CD4-positive, alpha-beta T cell (primary cell): ENCODE measurements at regions not wholly inside any gene's neighbourhood (a gene's known extent, or its start where the extent isn't known, plus 50 kb on each side); places are given as distances from the start of the nearest gene placed in this dataset.

ENCODE experiments used
- ATAC-seq: fragments of 200-7000 bp; cut with Tn5 transposase; one replicate; pipeline ENCODE4 v1.10.0; 2022; ENCODE audit warnings: mild to moderate bottlenecking; ENCODE audit not compliant: poor library complexity
- CTCF ChIA-PET: fragments of 350-600 bp; sonication (Branson Sonifier 250); formaldehyde crosslinking; loops from one replicate; lab custom pipeline; 2021; ENCODE audit warnings: antibody characterized with exemption, inconsistent platforms; lab: Charles Lee
- POLR2A ChIA-PET: fragments of 350-600 bp; sonication (Branson Sonifier 250); formaldehyde crosslinking; loops from one replicate; lab custom pipeline; 2021; ENCODE audit warnings: antibody characterized with exemption, inconsistent platforms; lab: Charles Lee
- DNase-seq, 14 experiments: peaks; one replicate each; pipeline ENCODE4 v3.0.0-alpha.2; 2013 to 2020; ENCODE audit warnings: mixed read lengths in 2 of 14
- H3K27ac ChIP-seq, 2 donors: one replicate each; pipeline versions ENCODE4 v1.5.1 to v1.7.0; 2013; ENCODE audit warnings: low read length in 2 of 2, low read depth in 1 of 2, mild to moderate bottlenecking in 1 of 2
- H3K27me3 ChIP-seq, 2 experiments: 1 replicate in 1 of 2; 2 replicates in 1 of 2; pipeline versions ENCODE4 v1.6.1 to v1.7.0; 2013; ENCODE audit warnings: low read length in 2 of 2, control low read depth in 1 of 2, mild to moderate bottlenecking in 1 of 2, moderate library complexity in 1 of 2; ENCODE audit not compliant: insufficient read depth in 2 of 2, control insufficient read depth in 1 of 2
- H3K36me3 ChIP-seq: one replicate; pipeline ENCODE4 v1.6.1; 2013; ENCODE audit warnings: low read length, control low read depth; ENCODE audit not compliant: insufficient read depth
- H3K4me1 ChIP-seq: one replicate; pipeline ENCODE4 v1.6.1; 2013; ENCODE audit warnings: low read length, control low read depth; ENCODE audit not compliant: insufficient read depth
- H3K4me3 ChIP-seq: one replicate; pipeline ENCODE4 v1.5.1; 2013; ENCODE audit warnings: mild to moderate bottlenecking, low read length, moderate library complexity
- H3K9me3 ChIP-seq, 2 experiments: 1 replicate in 1 of 2; 2 replicates in 1 of 2; pipeline versions ENCODE4 v1.6.1 to v1.7.0; 2013; ENCODE audit warnings: low read length in 2 of 2, mild to moderate bottlenecking in 2 of 2, control low read depth in 1 of 2, moderate library complexity in 1 of 2; ENCODE audit not compliant: control insufficient read depth in 1 of 2, insufficient read depth in 1 of 2
- H3K27ac Mint-ChIP-seq: one replicate; pipeline ENCODE4 v1.8.0; 2020; ENCODE audit warnings: mixed read lengths
- H3K27me3 Mint-ChIP-seq: one replicate; pipeline ENCODE4 v1.8.0; 2021; ENCODE audit warnings: mixed read lengths
- H3K36me3 Mint-ChIP-seq: one replicate; pipeline ENCODE4 v1.8.0; 2021; ENCODE audit warnings: low read depth, mixed read lengths
- H3K4me1 Mint-ChIP-seq: one replicate; pipeline ENCODE4 v1.8.0; 2021; ENCODE audit warnings: low read depth, mixed read lengths
- H3K4me3 Mint-ChIP-seq: one replicate; pipeline ENCODE4 v1.8.0; 2020; ENCODE audit warnings: mild to moderate bottlenecking, mixed read lengths
- H3K9me3 Mint-ChIP-seq: one replicate; pipeline ENCODE4 v1.8.0; 2020; ENCODE audit warnings: mixed read lengths
- CTCF ChIP-seq: fragments of 200-600 bp; IDR thresholded peaks from one replicate; pipeline ENCODE4 v1.8.0; 2022; ENCODE audit warnings: antibody characterized with exemption, mild to moderate bottlenecking
- intact Hi-C, 2 experiments: fragments of 100-400 bp; cut with DNase I in 1 of 2; cut with micrococcal nuclease in 1 of 2; formaldehyde crosslinking; loops; one replicate each; pipeline versions ENCODE4 v1.15.1 to v1.9.0; 2023 to 2025; cut with DNase I, micrococcal nuclease

DNA sequence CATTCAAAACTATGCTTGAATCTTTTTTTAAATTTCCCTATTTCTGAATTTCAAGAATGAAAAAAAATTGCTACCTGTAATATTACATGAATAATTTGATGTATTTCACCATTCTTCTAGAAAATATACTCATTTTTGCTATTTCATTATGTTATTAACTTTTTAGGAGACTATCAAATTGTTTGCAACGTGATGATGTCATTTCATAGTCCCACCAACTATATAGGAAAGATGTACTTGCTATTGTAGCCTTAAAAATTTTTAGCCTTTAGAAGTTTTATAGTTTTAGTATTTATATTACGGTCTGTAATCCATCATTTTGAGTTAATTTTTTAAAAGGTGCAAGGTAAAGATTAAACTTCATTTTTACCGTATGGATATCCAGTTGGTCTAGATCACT, 81.4 kb upstream of the AHI1 start:
- no peak overlapping the region for H3K27ac Mint-ChIP-seq
- no peak for TF ChIP-seq CTCF
- intact Hi-C loops: no loop called here
- no peak overlapping the region for H3K4me3 Mint-ChIP-seq
- H3K27me3 Mint-ChIP-seq: no peaks in the 10 kb centered on the region
- no peaks in the 10 kb centered on the region for H3K36me3 Mint-ChIP-seq
- Histone ChIP-seq H3K36me3 (no peaks in the 10 kb centered on the region), H3K27ac (no peak overlapping the region), H3K4me3 (no peak overlapping the region), H3K9me3 (no peaks in the 10 kb centered on the region), H3K4me1 (no peaks in the 10 kb centered on the region), H3K27me3 (no peaks in the 10 kb centered on the region)
- DNase-seq: no peak
- ChIA-PET POLR2A (no interaction called here), CTCF (no interaction called here)
- peaks cover 19% of the 10 kb centered on the region for H3K4me1 Mint-ChIP-seq
- ATAC-seq: no peak
- no peaks in the 10 kb centered on the region for H3K9me3 Mint-ChIP-seq

- no peaks in the 10 kb centered on the region for H3K36me3 ChIP-seq
- no peak for TF ChIP-seq CTCF
- H3K4me3 ChIP-seq: no peak overlapping the region
- H3K9me3 Mint-ChIP-seq: no peaks in the 10 kb centered on the region
- no peaks in the 10 kb centered on the region for H3K4me1 ChIP-seq
- H3K4me1 Mint-ChIP-seq: peaks cover 16% of the 10 kb centered on the region
- no peak for DNase-seq
- H3K36me3 Mint-ChIP-seq: no peaks in the 10 kb centered on the region
- H3K9me3 ChIP-seq: no peaks in the 10 kb centered on the region
- ChIA-PET CTCF (interaction anchor here (1.1 kb wide), 1 partner anchor 30 kb away, joined by 3 read pairs; no protein-coding TSS in a partner anchor), POLR2A (no interaction called here)
- H3K27ac Mint-ChIP-seq: no peak overlapping the region
- no peak for ATAC-seq
- no peaks in the 10 kb centered on the region for H3K27me3 ChIP-seq
- intact Hi-C loops: no loop called here
- no peak overlapping the region for H3K4me3 Mint-ChIP-seq
- no peak overlapping the region for H3K27ac ChIP-seq
- no peaks in the 10 kb centered on the region for H3K27me3 Mint-ChIP-seq
These were observed 83.7 kb upstream of the AHI1 start for GRCh38 chr6:135581211-135581610.

DNA sequence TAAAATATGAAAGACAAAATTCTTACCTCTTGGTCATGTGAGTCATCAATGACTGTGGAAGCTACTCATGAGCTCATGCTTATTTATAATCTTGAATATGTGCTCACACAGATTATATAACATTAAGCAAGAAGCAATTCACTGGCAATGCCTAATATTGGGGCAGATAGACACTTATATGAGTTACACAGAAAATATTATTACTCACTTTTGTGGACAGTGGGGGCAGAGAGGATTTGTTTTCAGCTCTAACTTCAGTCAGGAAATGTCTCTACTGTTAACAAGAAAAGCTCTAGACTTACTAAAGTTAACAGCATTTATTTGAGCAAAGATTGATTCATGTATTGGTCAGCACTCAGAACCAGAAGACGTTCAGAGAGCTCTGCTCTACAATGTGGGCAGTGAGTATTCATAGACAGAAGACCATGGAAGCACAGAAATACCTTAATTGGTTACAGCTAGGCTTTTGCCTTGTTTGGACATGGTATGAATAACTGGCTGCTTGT, 85.8 kb upstream of the AHI1 start:
- no peaks in the 10 kb centered on the region for H3K36me3 ChIP-seq
- ChIA-PET POLR2A (no interaction called here), CTCF (interaction anchor here (1.9 kb wide), 1 partner anchor 9 kb away, joined by 5 read pairs; no protein-coding TSS in a partner anchor)
- no peak for DNase-seq
- Mint-ChIP-seq H3K27ac (no peak overlapping the region), H3K4me1 (peaks cover 11% of the 10 kb centered on the region), H3K9me3 (no peaks in the 10 kb centered on the region), H3K27me3 (no peaks in the 10 kb centered on the region), H3K36me3 (no peaks in the 10 kb centered on the region), H3K4me3 (no peak overlapping the region)
- no peak for TF ChIP-seq CTCF
- H3K27ac ChIP-seq: no peak overlapping the region
- H3K9me3 ChIP-seq: no peaks in the 10 kb centered on the region
- ATAC-seq: no peak
- H3K4me3 ChIP-seq: no peak overlapping the region
- intact Hi-C loops: no loop called here
- H3K27me3 ChIP-seq: no peaks in the 10 kb centered on the region
- H3K4me1 ChIP-seq: peaks cover 2% of the 10 kb centered on the region
